HCT116 (cell line): ENCODE measurements at regions not wholly inside any gene's neighbourhood (a gene's known extent, or its start where the extent isn't known, plus 50 kb on each side); places are given as distances from the start of the nearest gene placed in this dataset.

Experiments used
- ATAC-seq: fragments of 200-7000 bp; cut with Tn5 transposase; 2 replicates; pipeline ENCODE4 v1.9.1; 2020; ENCODE audit warnings: mild to moderate bottlenecking, moderate library complexity
- BruUV-seq: library from RNA; stranded (reverse); fragments of 400-500 nt; replicated peaks from 2 replicates; lab custom pipeline; 2021; lab: Mats Ljungman, UMichigan
- CTCF ChIA-PET: fragments of 300-600 bp; sonication (Branson Sonifier 250); formaldehyde crosslinking; loops from one replicate; lab custom pipeline; 2021; ENCODE audit warnings: antibody characterized with exemption; lab: Charles Lee
- POLR2A ChIA-PET: fragments of 300-600, 350-600 bp; sonication (Branson Sonifier 250); formaldehyde crosslinking; loops from one replicate; lab custom pipeline; 2021; ENCODE audit warnings: antibody characterized with exemption; lab: Charles Lee
- RAD21 ChIA-PET, 2 experiments: fragments of 300-600 bp; sonication (Branson Sonifier 250); formaldehyde crosslinking; loops; one replicate each; lab custom pipeline; 2023; ENCODE audit warnings: low total read pairs in 2 of 2; ENCODE audit not compliant: uncharacterized antibody in 2 of 2, unreplicated experiment in 2 of 2, low non-redundant PET in 1 of 2; lab: Charles Lee
- DNase-seq: peaks from one replicate; pipeline ENCODE4 v3.0.0-alpha.2; 2010; ENCODE audit warnings: low read depth, low spot score
- H2AFZ ChIP-seq: fragments of 200-600 bp; shearing (Covaris generic), sonication (generic); 2 replicates; pipeline ENCODE4 v1.6.1; 2017; ENCODE audit warnings: low read depth, mixed run types, mixed read lengths, antibody characterized with exemption, low read length; ENCODE audit not compliant: poor library complexity, severe bottlenecking
- H3K27ac ChIP-seq: 2 replicates; pipeline ENCODE4 v1.5.1; 2012; ENCODE audit warnings: low read depth, low read length
- H3K27me3 ChIP-seq: fragments of 200-600 bp; sonication (generic); 2 replicates; pipeline ENCODE4 v1.6.1; 2016; ENCODE audit warnings: mixed run types, low read length, mixed read lengths; ENCODE audit not compliant: insufficient read depth
- H3K36me3 ChIP-seq, 2 experiments: fragments of 200-500 bp in 1 of 2; fragments of 200-600 bp in 1 of 2; sonication (Bioruptor generic) in 1 of 2; sonication (generic) in 1 of 2; 2 replicates each; pipeline versions ENCODE4 v1.5.1 to v1.6.1; 2014 to 2016; ENCODE audit warnings: low read length in 2 of 2, inconsistent platforms in 1 of 2, mixed read lengths in 1 of 2, mixed run types in 1 of 2; ENCODE audit not compliant: insufficient read depth in 2 of 2, control insufficient read depth in 1 of 2
- H3K4me1 ChIP-seq, 2 experiments: fragments of 200-600 bp in 1 of 2; sonication (generic) in 1 of 2; 2 replicates each; pipeline versions ENCODE4 v1.5.1 to v1.6.1; 2012 to 2017; ENCODE audit warnings: low read length in 2 of 2, inconsistent platforms in 1 of 2, mild to moderate bottlenecking in 1 of 2, mixed read lengths in 1 of 2, mixed run types in 1 of 2, moderate library complexity in 1 of 2; ENCODE audit not compliant: insufficient read depth in 2 of 2, control insufficient read depth in 1 of 2
- H3K4me2 ChIP-seq: fragments of 200-600 bp; sonication (generic); 2 replicates; pipeline ENCODE4 v1.6.1; 2017; ENCODE audit warnings: mixed run types, low read length, mixed read lengths
- H3K4me3 ChIP-seq, 2 experiments: fragments of 200-600 bp in 1 of 2; sonication (generic) in 1 of 2; replicated peaks in 1 of 2; 2 replicates each; pipeline ENCODE4 v1.5.1; 2011 to 2016; ENCODE audit warnings: low read length in 2 of 2, control low read depth in 1 of 2, low read depth in 1 of 2, mild to moderate bottlenecking in 1 of 2, mixed read lengths in 1 of 2, mixed run types in 1 of 2
- H3K79me2 ChIP-seq: fragments of 200-600 bp; sonication (generic); 2 replicates; pipeline ENCODE4 v1.6.1; 2017; ENCODE audit warnings: mild to moderate bottlenecking, mixed run types, low read length, moderate library complexity, mixed read lengths; ENCODE audit not compliant: insufficient read depth
- H3K9ac ChIP-seq: fragments of 200-600 bp; sonication (generic); 2 replicates; pipeline ENCODE4 v1.6.1; 2016; ENCODE audit warnings: low read length, mixed read lengths
- H3K9me2 ChIP-seq: fragments of 200-600 bp; sonication (generic), shearing (Covaris generic); 2 replicates; pipeline ENCODE4 v1.6.1; 2017; ENCODE audit warnings: mixed run types, mild to moderate bottlenecking, moderate library complexity; ENCODE audit not compliant: insufficient read depth
- H3K9me3 ChIP-seq, 2 experiments: fragments of 200-500 bp in 1 of 2; fragments of 200-600 bp in 1 of 2; sonication (Bioruptor generic) in 1 of 2; sonication (generic) in 1 of 2; 2 replicates each; pipeline ENCODE4 v1.6.1; 2014 to 2017; ENCODE audit warnings: low read length in 2 of 2, mixed read lengths in 2 of 2, inconsistent platforms in 1 of 2, low read depth in 1 of 2, mild to moderate bottlenecking in 1 of 2, mixed run types in 1 of 2, moderate library complexity in 1 of 2; ENCODE audit not compliant: control insufficient read depth in 1 of 2, insufficient read depth in 1 of 2
- H4K20me1 ChIP-seq: fragments of 200-600 bp; sonication (generic), shearing (Covaris generic); 2 replicates; pipeline ENCODE4 v1.6.1; 2017; ENCODE audit warnings: mixed run types, mild to moderate bottlenecking, moderate library complexity; ENCODE audit not compliant: insufficient read depth
- CBX3 ChIP-seq: IDR thresholded peaks from 2 replicates; pipeline ENCODE4 v1.6.1; 2012; ENCODE audit warnings: low read depth
- EGR1 ChIP-seq: IDR thresholded peaks from 2 replicates; pipeline ENCODE4 v1.6.1; 2012; ENCODE audit warnings: low read depth
- ELF1 ChIP-seq: IDR thresholded peaks from 2 replicates; pipeline ENCODE4 v1.6.1; 2012; ENCODE audit warnings: low read depth, borderline replicate concordance
- EZH2phosphoT487 ChIP-seq: fragments of 200-600 bp; IDR thresholded peaks from 2 replicates; pipeline ENCODE4 v1.6.1; 2018; ENCODE audit warnings: antibody characterized with exemption, borderline replicate concordance
- POLR2A ChIP-seq: IDR thresholded peaks from 2 replicates; pipeline ENCODE4 v1.7.0; 2011; ENCODE audit warnings: borderline replicate concordance; ENCODE audit not compliant: insufficient read depth, insufficient read length; ENCODE audit errors: extremely low read depth
- SRF ChIP-seq: IDR thresholded peaks from 2 replicates; pipeline ENCODE4 v1.6.1; 2012; ENCODE audit warnings: low read depth
- TCF7L2 ChIP-seq: IDR thresholded peaks from 2 replicates; pipeline ENCODE4 v1.7.0; 2011; ENCODE audit warnings: borderline replicate concordance, inconsistent platforms; ENCODE audit not compliant: insufficient read depth, insufficient read length; ENCODE audit errors: extremely low read depth
- YY1 ChIP-seq: IDR thresholded peaks from 2 replicates; pipeline ENCODE4 v1.6.1; 2011; ENCODE audit warnings: low read length, low read depth, moderate library complexity, mild to moderate bottlenecking; ENCODE audit not compliant: insufficient replicate concordance; ENCODE audit errors: extremely low read depth
- intact Hi-C: fragments of 100-400 bp; cut with micrococcal nuclease; formaldehyde crosslinking; loops from 2 replicates; pipeline ENCODE4 v1.10.0; 2022
- TF ChIP-seq, protein P1 (sequence below): IDR thresholded peaks from 2 replicates; pipeline ENCODE4 v1.6.1; 2011; ENCODE audit warnings: mild to moderate bottlenecking, low read length, moderate library complexity; ENCODE audit not compliant: insufficient replicate concordance; ENCODE audit errors: extremely low read depth
- TF ChIP-seq, protein P2 (sequence below), 3 experiments: fragments of 200-600 bp in 1 of 3; sonication (generic) in 1 of 3; IDR thresholded peaks in 2 of 3; conservative IDR thresholded peaks in 1 of 3; 2 replicates each; pipeline ENCODE4 v1.5.1; 2012 to 2017; ENCODE audit warnings: low read depth in 2 of 3, low read length in 2 of 3, antibody characterized with exemption in 1 of 3, borderline replicate concordance in 1 of 3, control low read depth in 1 of 3, mild to moderate bottlenecking in 1 of 3, mixed read lengths in 1 of 3, mixed run types in 1 of 3, moderate library complexity in 1 of 3; ENCODE audit not compliant: insufficient read depth in 1 of 3
- TF ChIP-seq, protein P3 (sequence below): IDR thresholded peaks from 2 replicates; pipeline ENCODE4 v1.6.1; 2012; ENCODE audit warnings: low read depth
- TF ChIP-seq, protein P4 (sequence below): IDR thresholded peaks from 2 replicates; pipeline ENCODE4 v1.6.1; 2012

DNA sequence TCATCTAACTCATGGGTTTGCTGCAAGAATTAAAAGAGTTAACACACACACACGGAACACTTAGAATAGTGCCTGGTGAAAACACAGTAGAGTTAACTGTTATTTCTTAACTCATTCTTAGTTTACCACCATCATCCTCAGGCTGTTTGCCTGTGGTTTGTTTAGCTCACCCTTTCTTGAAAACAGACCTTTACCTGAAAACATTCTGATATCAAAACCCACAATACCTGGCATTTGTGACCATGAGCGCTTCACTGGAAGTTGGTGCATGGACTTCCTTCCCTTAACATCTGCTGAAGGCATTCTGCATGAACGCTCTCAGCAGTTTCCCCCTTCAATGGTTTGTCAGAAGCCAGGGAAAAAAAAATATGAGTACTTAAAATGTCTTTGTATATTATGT, 256.0 kb downstream of the ETS1 start:
- H3K27ac ChIP-seq = no peak overlapping the region
- no peak overlapping the region for H3K4me3 ChIP-seq
- no peaks in the 10 kb centered on the region for H3K36me3 ChIP-seq
- ChIA-PET CTCF (no interaction called here), POLR2A (no interaction called here), RAD21 (no interaction called here)
- TF ChIP-seq, protein P1, sequence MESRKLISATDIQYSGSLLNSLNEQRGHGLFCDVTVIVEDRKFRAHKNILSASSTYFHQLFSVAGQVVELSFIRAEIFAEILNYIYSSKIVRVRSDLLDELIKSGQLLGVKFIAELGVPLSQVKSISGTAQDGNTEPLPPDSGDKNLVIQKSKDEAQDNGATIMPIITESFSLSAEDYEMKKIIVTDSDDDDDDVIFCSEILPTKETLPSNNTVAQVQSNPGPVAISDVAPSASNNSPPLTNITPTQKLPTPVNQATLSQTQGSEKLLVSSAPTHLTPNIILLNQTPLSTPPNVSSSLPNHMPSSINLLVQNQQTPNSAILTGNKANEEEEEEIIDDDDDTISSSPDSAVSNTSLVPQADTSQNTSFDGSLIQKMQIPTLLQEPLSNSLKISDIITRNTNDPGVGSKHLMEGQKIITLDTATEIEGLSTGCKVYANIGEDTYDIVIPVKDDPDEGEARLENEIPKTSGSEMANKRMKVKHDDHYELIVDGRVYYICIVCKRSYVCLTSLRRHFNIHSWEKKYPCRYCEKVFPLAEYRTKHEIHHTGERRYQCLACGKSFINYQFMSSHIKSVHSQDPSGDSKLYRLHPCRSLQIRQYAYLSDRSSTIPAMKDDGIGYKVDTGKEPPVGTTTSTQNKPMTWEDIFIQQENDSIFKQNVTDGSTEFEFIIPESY = no peak
- TF ChIP-seq POLR2A = no peak
- no peak for TF ChIP-seq EGR1
- TF ChIP-seq, protein P2, sequence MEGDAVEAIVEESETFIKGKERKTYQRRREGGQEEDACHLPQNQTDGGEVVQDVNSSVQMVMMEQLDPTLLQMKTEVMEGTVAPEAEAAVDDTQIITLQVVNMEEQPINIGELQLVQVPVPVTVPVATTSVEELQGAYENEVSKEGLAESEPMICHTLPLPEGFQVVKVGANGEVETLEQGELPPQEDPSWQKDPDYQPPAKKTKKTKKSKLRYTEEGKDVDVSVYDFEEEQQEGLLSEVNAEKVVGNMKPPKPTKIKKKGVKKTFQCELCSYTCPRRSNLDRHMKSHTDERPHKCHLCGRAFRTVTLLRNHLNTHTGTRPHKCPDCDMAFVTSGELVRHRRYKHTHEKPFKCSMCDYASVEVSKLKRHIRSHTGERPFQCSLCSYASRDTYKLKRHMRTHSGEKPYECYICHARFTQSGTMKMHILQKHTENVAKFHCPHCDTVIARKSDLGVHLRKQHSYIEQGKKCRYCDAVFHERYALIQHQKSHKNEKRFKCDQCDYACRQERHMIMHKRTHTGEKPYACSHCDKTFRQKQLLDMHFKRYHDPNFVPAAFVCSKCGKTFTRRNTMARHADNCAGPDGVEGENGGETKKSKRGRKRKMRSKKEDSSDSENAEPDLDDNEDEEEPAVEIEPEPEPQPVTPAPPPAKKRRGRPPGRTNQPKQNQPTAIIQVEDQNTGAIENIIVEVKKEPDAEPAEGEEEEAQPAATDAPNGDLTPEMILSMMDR (IDR thresholded peaks at IDR 0.05 in 2 of 3, conservative IDR thresholded peaks at IDR 0.05 in 1 of 3; ENCODE audit: borderline replicate concordance in 1 of 3, insufficient read depth in 1 of 3, low read depth in 2 of 3, low read length in 2 of 3) = no peak
- TF ChIP-seq TCF7L2 = no peak
- TF ChIP-seq CBX3 = no peak
- no peak for TF ChIP-seq EZH2phosphoT487
- TF ChIP-seq, protein P3, sequence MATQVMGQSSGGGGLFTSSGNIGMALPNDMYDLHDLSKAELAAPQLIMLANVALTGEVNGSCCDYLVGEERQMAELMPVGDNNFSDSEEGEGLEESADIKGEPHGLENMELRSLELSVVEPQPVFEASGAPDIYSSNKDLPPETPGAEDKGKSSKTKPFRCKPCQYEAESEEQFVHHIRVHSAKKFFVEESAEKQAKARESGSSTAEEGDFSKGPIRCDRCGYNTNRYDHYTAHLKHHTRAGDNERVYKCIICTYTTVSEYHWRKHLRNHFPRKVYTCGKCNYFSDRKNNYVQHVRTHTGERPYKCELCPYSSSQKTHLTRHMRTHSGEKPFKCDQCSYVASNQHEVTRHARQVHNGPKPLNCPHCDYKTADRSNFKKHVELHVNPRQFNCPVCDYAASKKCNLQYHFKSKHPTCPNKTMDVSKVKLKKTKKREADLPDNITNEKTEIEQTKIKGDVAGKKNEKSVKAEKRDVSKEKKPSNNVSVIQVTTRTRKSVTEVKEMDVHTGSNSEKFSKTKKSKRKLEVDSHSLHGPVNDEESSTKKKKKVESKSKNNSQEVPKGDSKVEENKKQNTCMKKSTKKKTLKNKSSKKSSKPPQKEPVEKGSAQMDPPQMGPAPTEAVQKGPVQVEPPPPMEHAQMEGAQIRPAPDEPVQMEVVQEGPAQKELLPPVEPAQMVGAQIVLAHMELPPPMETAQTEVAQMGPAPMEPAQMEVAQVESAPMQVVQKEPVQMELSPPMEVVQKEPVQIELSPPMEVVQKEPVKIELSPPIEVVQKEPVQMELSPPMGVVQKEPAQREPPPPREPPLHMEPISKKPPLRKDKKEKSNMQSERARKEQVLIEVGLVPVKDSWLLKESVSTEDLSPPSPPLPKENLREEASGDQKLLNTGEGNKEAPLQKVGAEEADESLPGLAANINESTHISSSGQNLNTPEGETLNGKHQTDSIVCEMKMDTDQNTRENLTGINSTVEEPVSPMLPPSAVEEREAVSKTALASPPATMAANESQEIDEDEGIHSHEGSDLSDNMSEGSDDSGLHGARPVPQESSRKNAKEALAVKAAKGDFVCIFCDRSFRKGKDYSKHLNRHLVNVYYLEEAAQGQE = no peak
- no peak for TF ChIP-seq SRF
- TF ChIP-seq, protein P4, sequence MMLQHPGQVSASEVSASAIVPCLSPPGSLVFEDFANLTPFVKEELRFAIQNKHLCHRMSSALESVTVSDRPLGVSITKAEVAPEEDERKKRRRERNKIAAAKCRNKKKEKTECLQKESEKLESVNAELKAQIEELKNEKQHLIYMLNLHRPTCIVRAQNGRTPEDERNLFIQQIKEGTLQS = no peak
- no peak for TF ChIP-seq ELF1
- no peak for TF ChIP-seq YY1
- intact Hi-C loops = no loop called here
- no peak overlapping the region for H3K9ac ChIP-seq
- no peak for DNase-seq
- no peak overlapping the region for H2AFZ ChIP-seq
- H3K79me2 ChIP-seq = no peaks in the 10 kb centered on the region
- ATAC-seq = no peak
- H3K4me2 ChIP-seq = no peak overlapping the region
- no peaks in the 10 kb centered on the region for H3K9me3 ChIP-seq
- H3K27me3 ChIP-seq = peaks cover 84% of the 10 kb centered on the region
- H3K9me2 ChIP-seq = no peaks in the 10 kb centered on the region
- H4K20me1 ChIP-seq = no peaks in the 10 kb centered on the region
- H3K4me1 ChIP-seq = peaks cover 0 to 4% of the 10 kb centered on the region in 2 experiments; a peak in 2 of 4 replicates
- BruUV-seq = no TSS peak
